ENCODE measurements at regions not wholly inside any gene's neighbourhood (a gene's known extent, or its start where the extent isn't known, plus 50 kb on each side); places are given as distances from the start of the nearest gene placed in this dataset. TPM values are rescaled to one million over a fixed set of nuclear protein-coding genes. Genes with fewer than 3 reads are reported as not detected.
"Not testable (repeated sequence)": the region's sequence is repeated elsewhere in the genome, so short reads cannot be mapped to it uniquely, and the experiment has no call there.

DNA sequence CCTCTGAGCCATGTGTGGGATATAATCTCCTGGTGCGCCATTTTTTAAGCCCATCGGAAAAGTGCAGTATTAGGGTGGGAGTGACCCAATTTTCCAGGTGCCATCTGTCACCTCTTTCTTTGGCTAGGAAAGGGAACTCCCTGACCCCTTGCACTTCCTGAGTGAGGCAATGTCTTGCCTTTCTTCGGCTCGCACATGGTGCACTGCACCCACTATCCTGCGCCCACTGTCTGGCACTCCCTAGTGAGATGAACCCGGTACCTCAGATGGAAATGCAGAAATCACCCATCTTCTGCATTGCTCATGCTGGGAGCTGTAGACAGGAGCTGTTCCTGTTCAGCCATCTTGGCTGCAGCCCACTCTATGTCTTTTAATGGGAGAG lies 64.7 kb downstream of the OR13A1 start:
- peaks cover 10% of the 10 kb centered on the region for H3K4me1 Mint-ChIP-seq
- DNase-seq; H3K36me3 Mint-ChIP-seq (ENCODE audit: low read depth); H3K4me3 Mint-ChIP-seq; H3K27ac Mint-ChIP-seq; H3K9me3 Mint-ChIP-seq; POLR2A ChIA-PET: not testable (repeated sequence)
- H3K27me3 Mint-ChIP-seq = peaks cover 21% of the 10 kb centered on the region
- CTCF ChIA-PET = interaction anchor here (0.6 to 1.7 kb wide), 5 partner anchors 9 to 330 kb away, joined by 3 to 5 read pairs (median 4); no protein-coding TSS in a partner anchor

Small RNA genes in the stretch of these regions (microRNA-seq; reads per million reads assigned to microRNA genes)
- not detected for gene MIR3156-1 (ENCODE audit: borderline microRNAs expressed, borderline replicate concordance)
